H9 (cell line): ENCODE measurements at regions not wholly inside any gene's neighbourhood (a gene's known extent, or its start where the extent isn't known, plus 50 kb on each side); places are given as distances from the start of the nearest gene placed in this dataset.

Experiments used
- DNase-seq: peaks from one replicate; pipeline ENCODE4 v3.0.0-alpha.2; 2017
- H2AFZ ChIP-seq: one replicate; pipeline ENCODE4 v1.6.1; 2013; ENCODE audit warnings: mild to moderate bottlenecking, low read length, control low read depth, moderate library complexity
- H2AK5ac ChIP-seq: 2 replicates; pipeline ENCODE4 v1.6.1; 2013; ENCODE audit warnings: low read length, control low read depth, mixed read lengths; ENCODE audit not compliant: insufficient read length
- H2BK120ac ChIP-seq: one replicate; pipeline ENCODE4 v1.6.1; 2013; ENCODE audit warnings: low read depth, mild to moderate bottlenecking, low read length, control low read depth, inconsistent platforms; ENCODE audit not compliant: poor library complexity, severe bottlenecking
- H2BK12ac ChIP-seq: 2 replicates; pipeline ENCODE4 v1.6.1; 2013; ENCODE audit warnings: low read length, control low read depth, mixed read lengths, low read depth; ENCODE audit not compliant: insufficient read length
- H2BK15ac ChIP-seq: 2 replicates; pipeline ENCODE4 v1.6.1; 2013; ENCODE audit warnings: low read depth, low read length, control low read depth
- H2BK20ac ChIP-seq: one replicate; pipeline ENCODE4 v1.6.1; 2013; ENCODE audit warnings: low read depth, mild to moderate bottlenecking, low read length, control low read depth, inconsistent platforms; ENCODE audit not compliant: poor library complexity, severe bottlenecking
- H2BK5ac ChIP-seq: 2 replicates; pipeline ENCODE4 v1.6.1; 2013; ENCODE audit warnings: low read length, control low read depth, mixed read lengths; ENCODE audit not compliant: insufficient read length
- H3K14ac ChIP-seq: 2 replicates; pipeline ENCODE4 v1.6.1; 2013; ENCODE audit warnings: low read length, control low read depth; ENCODE audit not compliant: insufficient read depth
- H3K18ac ChIP-seq: 2 replicates; pipeline ENCODE4 v1.6.1; 2013; ENCODE audit warnings: low read depth, mild to moderate bottlenecking, mixed read lengths, low read length, control low read depth; ENCODE audit not compliant: insufficient read length
- H3K23ac ChIP-seq: 2 replicates; pipeline ENCODE4 v1.6.1; 2013; ENCODE audit warnings: low read length, control low read depth, mixed read lengths, low read depth; ENCODE audit not compliant: insufficient read length
- H3K23me2 ChIP-seq: 2 replicates; pipeline ENCODE4 v1.6.1; 2013; ENCODE audit warnings: low read depth, mild to moderate bottlenecking, mixed read lengths, low read length, control low read depth; ENCODE audit not compliant: insufficient read length, poor library complexity, severe bottlenecking
- H3K27ac ChIP-seq: 2 replicates; pipeline ENCODE4 v1.5.1; 2013; ENCODE audit warnings: low read length, control low read depth, mixed read lengths, low read depth; ENCODE audit not compliant: insufficient read length
- H3K27me3 ChIP-seq: 2 replicates; pipeline ENCODE4 v1.6.1; 2013; ENCODE audit warnings: low read length, control low read depth, inconsistent platforms; ENCODE audit not compliant: insufficient read depth
- H3K4ac ChIP-seq: 2 replicates; pipeline ENCODE4 v1.6.1; 2013; ENCODE audit warnings: low read depth, mild to moderate bottlenecking, control low read depth, inconsistent platforms, low read length, moderate library complexity
- H3K4me1 ChIP-seq: 2 replicates; pipeline ENCODE4 v1.6.1; 2013; ENCODE audit warnings: low read length, control low read depth, inconsistent platforms; ENCODE audit not compliant: insufficient read depth
- H3K4me2 ChIP-seq: 2 replicates; pipeline ENCODE4 v1.6.1; 2013; ENCODE audit warnings: low read length, control low read depth, mixed read lengths; ENCODE audit not compliant: insufficient read length, insufficient read depth
- H3K56ac ChIP-seq: 2 replicates; pipeline ENCODE4 v1.6.1; 2013; ENCODE audit warnings: low read depth, mild to moderate bottlenecking, mixed read lengths, low read length, control low read depth; ENCODE audit not compliant: insufficient read length
- H3K79me1 ChIP-seq: 2 replicates; pipeline ENCODE4 v1.6.1; 2013; ENCODE audit warnings: low read depth, mild to moderate bottlenecking, moderate library complexity, low read length, control low read depth, inconsistent platforms; ENCODE audit not compliant: insufficient read depth, poor library complexity, severe bottlenecking
- H3K79me2 ChIP-seq: 2 replicates; pipeline ENCODE4 v1.6.1; 2013; ENCODE audit warnings: low read length, control low read depth, inconsistent platforms; ENCODE audit not compliant: insufficient read depth
- H3K9ac ChIP-seq: 2 replicates; pipeline ENCODE4 v1.6.1; 2013; ENCODE audit warnings: low read length, control low read depth, mixed read lengths; ENCODE audit not compliant: insufficient read length; ENCODE audit errors: extremely low read depth
- H3K9me3 ChIP-seq: one replicate; pipeline ENCODE4 v1.6.1; 2013; ENCODE audit warnings: low read depth, low read length, inconsistent platforms; ENCODE audit not compliant: control insufficient read depth
- H3T11ph ChIP-seq: one replicate; pipeline ENCODE4 v1.6.1; 2013; ENCODE audit warnings: mild to moderate bottlenecking, low read length, control low read depth, inconsistent platforms
- H4K20me1 ChIP-seq: one replicate; pipeline ENCODE4 v1.6.1; 2013; ENCODE audit not compliant: control insufficient read depth, insufficient read length, insufficient read depth
- H4K5ac ChIP-seq: 2 replicates; pipeline ENCODE4 v1.6.1; 2013; ENCODE audit warnings: low read depth, mild to moderate bottlenecking, mixed read lengths, low read length, control low read depth; ENCODE audit not compliant: insufficient read length
- H4K8ac ChIP-seq: replicated peaks from 2 replicates; pipeline ENCODE4 v1.6.1; 2013; ENCODE audit warnings: low read length, control low read depth, mixed read lengths, low read depth; ENCODE audit not compliant: insufficient read length
- H4K91ac ChIP-seq: 2 replicates; pipeline ENCODE4 v1.6.1; 2013; ENCODE audit warnings: low read depth, mild to moderate bottlenecking, moderate library complexity, mixed read lengths, low read length, control low read depth; ENCODE audit not compliant: insufficient read length
- H3K27ac Mint-ChIP-seq, 3 experiments: 2 replicates in 2 of 3; 3 replicates in 1 of 3; pipeline ENCODE4 v1.8.0; 2020 to 2021; ENCODE audit warnings: mixed read lengths in 3 of 3, mild to moderate bottlenecking in 1 of 3, moderate library complexity in 1 of 3
- H3K27me3 Mint-ChIP-seq: 2 replicates; pipeline ENCODE4 v1.8.0; 2021; ENCODE audit warnings: low read depth, mild to moderate bottlenecking, moderate library complexity, mixed read lengths
- H3K36me3 Mint-ChIP-seq, 3 experiments: 2 replicates in 2 of 3; 3 replicates in 1 of 3; pipeline ENCODE4 v1.8.0; 2020 to 2021; ENCODE audit warnings: low read depth in 3 of 3, mixed read lengths in 3 of 3; ENCODE audit not compliant: insufficient read depth in 1 of 3
- H3K4me1 Mint-ChIP-seq, 2 experiments: 2 replicates each; pipeline ENCODE4 v1.8.0; 2020; ENCODE audit warnings: mixed read lengths in 2 of 2
- H3K4me3 Mint-ChIP-seq, 2 experiments: 2 replicates in 1 of 2; 3 replicates in 1 of 2; pipeline ENCODE4 v1.8.0; 2020 to 2021; ENCODE audit warnings: mild to moderate bottlenecking in 2 of 2, mixed read lengths in 2 of 2, moderate library complexity in 1 of 2
- H3K9me3 Mint-ChIP-seq, 2 experiments: 2 replicates in 1 of 2; 3 replicates in 1 of 2; pipeline ENCODE4 v1.8.0; 2020; ENCODE audit warnings: mild to moderate bottlenecking in 2 of 2, mixed read lengths in 2 of 2, moderate library complexity in 1 of 2
- CTCF ChIP-seq: fragments of 200-600 bp; sonication (generic); conservative IDR thresholded peaks from 3 replicates; pipeline ENCODE4 v1.8.0; 2021; ENCODE audit warnings: antibody characterized with exemption, mild to moderate bottlenecking
- WGBS: extraction: QIAGEN DNeasy Blood & Tissue Kit; methylation state at CpG from one replicate; pipeline ENCODE4 v1.1.7; 2013; ENCODE audit warnings: missing lambda C conversion rate, low lambda C conversion rate, mixed read lengths; ENCODE audit not compliant: insufficient read length; ENCODE audit errors: extremely low coverage; 5-methylcytosine and 5-hydroxymethylcytosine counted together

- no peak overlapping the region for H4K91ac ChIP-seq
Measured at GRCh38 chr9:129493002-129493705, 127.7 kb downstream of the C9orf50 start.

More at GRCh38 chr9:129493002-129493705, 127.7 kb downstream of the C9orf50 start:
- no peak overlapping the region for H3K14ac ChIP-seq
- H3K27ac Mint-ChIP-seq, result no peak overlapping the region; a peak in 1 of 7 replicates
- no peaks in the 10 kb centered on the region; a peak in 1 of 5 replicates for H3K9me3 Mint-ChIP-seq
- no peak overlapping the region for H2BK20ac ChIP-seq
- no peaks in the 10 kb centered on the region for H3K79me2 ChIP-seq
- no peaks in the 10 kb centered on the region for H4K20me1 ChIP-seq
- no peak overlapping the region for H3K4me2 ChIP-seq
- no CpG with 5 or more reads among the region's 9 CpGs for WGBS
- H2BK5ac ChIP-seq, result no peak overlapping the region
- no peak overlapping the region for H3K9ac ChIP-seq
- H3K27me3 Mint-ChIP-seq, result peaks cover 66% of the 10 kb centered on the region
- H3K23ac ChIP-seq, result no peak overlapping the region
- H3K36me3 Mint-ChIP-seq, result no peaks in the 10 kb centered on the region
- no peak overlapping the region for H3K56ac ChIP-seq
- H3K27me3 ChIP-seq, result peaks cover 11% of the 10 kb centered on the region; the same call in 1 of the 2 replicates
- DNase-seq, result no peak
- no peak overlapping the region for H2AFZ ChIP-seq
- H3K4me3 Mint-ChIP-seq, result no peak overlapping the region
- no peak overlapping the region for H3K4ac ChIP-seq
- no peak overlapping the region for H2BK12ac ChIP-seq
- no peak overlapping the region for H4K8ac ChIP-seq
- no peak overlapping the region for H2AK5ac ChIP-seq
- peaks cover 5% of the 10 kb centered on the region; the same call in 1 of the 2 replicates for H3K4me1 ChIP-seq
- H3K18ac ChIP-seq, result no peak overlapping the region
- H3T11ph ChIP-seq, result no peak overlapping the region
- H3K27ac ChIP-seq, result no peak overlapping the region
- peaks cover 46 to 57% of the 10 kb centered on the region in 2 experiments for H3K4me1 Mint-ChIP-seq
- H2BK120ac ChIP-seq, result no peak overlapping the region
- H2BK15ac ChIP-seq, result no peak overlapping the region
- no peak overlapping the region for H4K5ac ChIP-seq
- H3K9me3 ChIP-seq, result no peaks in the 10 kb centered on the region
- H3K79me1 ChIP-seq, result no peaks in the 10 kb centered on the region
- peaks cover 17% of the 10 kb centered on the region for H3K23me2 ChIP-seq
- no peak for TF ChIP-seq CTCF
